GM18870 (cell line): ENCODE measurements at regions not wholly inside any gene's neighbourhood (a gene's known extent, or its start where the extent isn't known, plus 50 kb on each side); places are given as distances from the start of the nearest gene placed in this dataset.

Experiments
- ATAC-seq: cut with Tn5 transposase; IDR thresholded peaks from one replicate; pipeline ENCODE4 v1.9.1; 2021; ENCODE audit warnings: moderate library complexity; ENCODE audit not compliant: unreplicated experiment

DNA sequence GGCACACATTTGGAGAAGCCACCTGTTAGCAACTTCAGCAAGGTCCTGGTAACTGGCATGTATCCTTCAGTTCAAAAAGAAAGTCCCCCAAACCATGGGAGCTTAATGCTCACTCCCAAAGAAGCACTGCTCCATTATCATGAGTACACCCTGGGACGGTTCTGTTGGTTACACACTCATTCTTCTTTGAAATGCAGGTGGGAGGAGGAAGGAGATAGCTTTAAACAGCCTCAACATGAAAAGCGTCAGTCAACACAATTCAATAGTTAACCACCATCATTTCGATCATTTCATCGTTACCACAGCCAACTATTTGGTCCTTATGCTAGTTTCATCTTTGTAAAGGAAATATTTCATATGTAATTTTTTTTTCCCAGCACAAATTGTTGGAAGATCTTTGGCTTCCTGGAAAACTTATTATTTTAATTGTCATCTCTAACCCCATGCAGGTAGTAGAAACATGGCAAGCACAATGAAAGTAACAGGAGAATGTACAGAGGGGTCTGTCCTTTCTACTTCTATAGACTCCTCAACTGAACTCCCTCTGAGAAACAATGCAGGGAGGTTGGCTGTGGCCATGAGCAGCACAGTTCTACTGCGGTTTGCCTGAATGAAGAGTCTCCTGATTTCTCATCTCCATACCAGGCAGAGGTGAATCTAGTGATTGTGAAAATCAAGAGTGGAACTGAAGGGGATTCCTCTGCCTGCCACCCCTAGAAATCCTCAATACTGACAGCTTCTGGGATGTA lies 196.4 kb upstream of the FOXN3 start:
- ATAC-seq: no peak

DNA sequence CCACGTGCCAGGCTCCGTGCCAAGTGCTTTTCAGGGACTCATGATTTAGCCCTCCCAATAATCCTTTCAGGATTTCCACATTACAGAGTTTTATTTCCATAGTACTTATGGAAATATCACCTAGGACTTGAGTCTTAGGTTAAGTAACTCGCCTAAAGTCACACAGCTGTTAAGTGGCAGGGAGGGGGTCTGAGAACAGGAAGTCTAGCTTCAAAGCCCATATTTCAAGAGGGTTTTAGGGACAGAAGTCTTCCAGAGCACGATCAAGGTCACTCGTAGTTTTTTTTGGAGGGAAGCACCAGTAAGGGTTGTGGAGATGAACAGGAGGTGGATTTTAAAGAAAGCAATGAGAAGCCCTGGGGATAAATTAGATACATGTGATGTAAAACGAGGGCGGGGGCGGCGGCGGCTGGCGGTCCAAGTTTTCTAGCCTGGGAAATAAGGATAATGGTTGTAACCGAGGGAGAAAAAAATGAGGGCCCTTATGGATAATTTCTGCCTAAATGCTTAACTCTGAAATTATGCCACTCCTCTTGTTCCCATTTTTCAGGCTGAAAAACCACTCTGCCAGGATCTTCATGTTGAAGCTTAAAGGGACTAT lies 192.6 kb upstream of the FOXN3 start:
- no peak for ATAC-seq

DNA sequence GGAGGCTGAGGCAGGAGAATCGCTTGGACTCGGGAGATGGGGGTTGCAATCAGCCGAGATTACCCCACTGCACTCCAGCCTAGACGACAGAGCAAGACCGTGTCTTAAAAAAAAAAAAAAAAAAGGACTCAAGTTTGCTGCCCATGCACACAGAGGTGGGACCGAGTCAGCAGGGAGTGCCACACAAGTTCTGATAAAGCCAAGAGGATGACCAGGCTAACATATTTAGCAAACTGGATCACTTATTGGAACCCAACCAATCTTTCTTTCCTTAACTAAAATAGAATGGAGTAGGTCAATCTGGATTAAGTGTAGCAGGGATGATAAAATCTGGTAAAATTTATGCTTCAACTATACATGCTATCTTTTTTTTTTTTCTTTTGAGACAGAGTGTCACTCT lies 190.4 kb upstream of the FOXN3 start:
- no peak for ATAC-seq

DNA sequence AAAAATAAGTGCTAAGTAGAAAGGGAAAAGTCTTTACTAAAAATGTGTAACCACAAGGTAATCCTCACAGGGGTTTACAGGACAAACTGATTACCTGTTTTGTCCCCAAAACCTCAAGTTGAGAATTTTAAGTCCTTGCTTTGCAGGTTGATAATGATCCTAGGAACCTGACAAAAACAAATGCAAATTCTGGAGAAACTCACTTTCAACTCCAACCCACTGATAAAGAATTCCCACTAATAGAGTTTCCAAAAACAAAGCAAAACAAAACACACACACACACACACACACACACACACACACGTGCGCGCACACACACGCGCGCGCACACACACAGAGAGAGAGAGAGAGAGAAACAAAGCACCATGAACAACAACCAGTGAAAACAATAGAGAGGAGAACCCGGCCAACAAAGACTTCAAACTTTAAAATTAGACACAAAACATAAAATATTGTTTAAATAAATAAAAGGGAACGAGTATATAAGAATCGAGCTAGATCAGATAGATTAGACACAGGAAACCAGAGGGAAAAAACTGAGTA lies 187.0 kb upstream of the FOXN3 start:
- ATAC-seq: no peak

DNA sequence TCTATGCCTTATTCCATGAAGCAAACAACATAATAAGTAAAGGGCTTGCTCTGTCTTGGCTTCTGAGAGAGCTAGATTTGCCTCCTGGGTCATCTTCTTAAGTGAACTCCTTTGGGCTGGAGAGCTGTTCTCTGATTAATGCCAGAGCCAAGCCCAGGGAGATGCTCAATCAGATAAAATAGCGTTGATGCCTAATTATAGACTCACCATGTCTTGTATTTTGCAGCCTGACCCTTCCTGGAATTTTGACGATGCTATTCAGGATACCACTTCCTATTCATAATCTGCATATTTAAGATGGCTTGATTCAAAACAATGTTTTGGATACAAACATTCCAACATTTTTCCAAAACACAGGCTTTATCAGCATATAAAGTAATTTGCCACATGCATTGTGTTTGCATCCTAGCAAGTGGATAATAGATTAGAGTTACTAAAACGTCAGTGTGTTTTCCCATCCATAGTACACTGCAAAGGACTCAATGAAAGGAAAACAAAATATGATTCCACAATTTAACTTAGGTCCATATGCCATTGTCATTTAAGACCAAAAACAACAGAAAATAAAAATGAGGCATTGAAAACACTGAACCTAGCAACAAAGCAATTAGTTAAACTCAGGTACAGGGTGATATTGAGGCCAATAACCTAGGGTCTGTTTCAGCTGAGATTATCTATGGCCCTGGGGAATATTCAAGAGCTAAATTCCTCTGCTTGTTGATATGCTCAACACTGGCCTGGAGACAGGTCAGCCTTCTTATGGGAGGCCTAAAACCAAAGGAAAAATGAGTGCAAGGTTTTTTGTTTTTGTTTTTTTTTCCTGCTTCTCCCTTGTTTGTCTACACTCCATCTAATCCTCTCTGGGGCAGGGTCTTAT lies 184.2 kb upstream of the FOXN3 start:
- no peak for ATAC-seq

DNA sequence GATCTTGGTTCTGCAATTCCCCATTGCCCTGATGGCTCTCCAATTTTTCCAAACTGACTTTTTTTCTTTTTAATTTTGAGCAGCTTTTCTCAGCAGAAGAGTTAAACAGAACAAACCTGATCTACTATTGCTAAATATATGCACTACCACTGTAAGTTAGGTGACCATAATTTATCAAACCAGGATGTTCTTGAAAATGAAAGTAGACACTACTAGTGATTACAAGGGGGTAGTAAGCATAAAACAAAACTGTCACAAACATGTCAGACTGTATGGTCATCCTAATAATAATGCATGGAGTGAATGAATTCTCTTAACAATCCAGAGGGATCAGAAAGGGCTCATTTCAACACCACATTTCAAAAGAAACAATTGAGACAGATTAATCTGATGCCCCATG lies 183.0 kb upstream of the FOXN3 start:
- no peak for ATAC-seq

DNA sequence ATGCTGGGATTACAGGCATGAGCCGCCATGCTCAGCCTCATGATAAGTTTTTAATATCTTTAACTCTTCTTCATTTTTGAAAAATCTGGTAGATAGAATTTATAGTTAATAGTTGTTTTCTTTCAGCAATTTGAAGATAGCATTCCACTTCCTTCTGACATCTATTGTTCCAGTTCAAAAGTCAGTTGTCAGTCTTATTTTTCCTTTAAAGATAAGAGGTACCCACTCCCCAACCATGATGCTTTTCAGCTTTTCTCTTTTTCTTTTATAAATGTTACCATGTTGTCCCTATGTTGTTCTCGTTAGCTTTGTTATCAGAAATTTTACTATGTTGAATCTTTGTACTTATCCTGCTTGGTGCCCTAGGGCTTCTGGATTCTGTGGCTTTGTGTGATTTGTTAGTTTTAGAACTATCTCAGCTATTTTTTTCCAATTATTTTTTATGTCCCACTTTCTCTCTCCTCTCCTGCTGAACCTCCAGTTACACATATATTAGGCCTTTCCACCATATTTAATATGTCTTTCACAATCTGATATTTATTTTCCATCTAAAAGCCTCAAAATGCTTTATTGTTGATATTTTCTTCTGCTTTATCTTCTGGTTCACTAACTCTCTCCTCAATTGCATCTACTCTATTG lies 181.6 kb upstream of the FOXN3 start:
- ATAC-seq: no peak

DNA sequence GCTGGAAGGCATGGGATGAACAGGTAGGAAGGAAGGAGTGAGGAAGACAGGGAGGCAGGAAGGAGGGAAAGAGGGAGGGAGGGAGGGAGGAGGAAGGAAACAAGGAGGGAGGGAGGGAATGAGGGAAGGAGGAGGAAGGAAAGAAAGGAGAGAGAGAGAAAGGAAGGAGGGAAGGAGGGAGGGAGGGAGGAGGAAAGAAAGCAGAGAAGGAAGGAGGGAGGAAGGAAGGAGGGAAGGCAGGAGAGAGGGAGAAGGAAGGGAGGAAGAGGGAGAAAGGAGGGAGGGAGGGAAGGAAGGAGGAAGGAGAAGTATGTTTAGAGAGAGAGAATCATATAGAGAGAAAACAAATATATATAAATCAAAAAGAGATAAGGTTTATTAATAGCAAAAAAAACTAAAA lies 175.9 kb upstream of the FOXN3 start:
- no peak for ATAC-seq

DNA sequence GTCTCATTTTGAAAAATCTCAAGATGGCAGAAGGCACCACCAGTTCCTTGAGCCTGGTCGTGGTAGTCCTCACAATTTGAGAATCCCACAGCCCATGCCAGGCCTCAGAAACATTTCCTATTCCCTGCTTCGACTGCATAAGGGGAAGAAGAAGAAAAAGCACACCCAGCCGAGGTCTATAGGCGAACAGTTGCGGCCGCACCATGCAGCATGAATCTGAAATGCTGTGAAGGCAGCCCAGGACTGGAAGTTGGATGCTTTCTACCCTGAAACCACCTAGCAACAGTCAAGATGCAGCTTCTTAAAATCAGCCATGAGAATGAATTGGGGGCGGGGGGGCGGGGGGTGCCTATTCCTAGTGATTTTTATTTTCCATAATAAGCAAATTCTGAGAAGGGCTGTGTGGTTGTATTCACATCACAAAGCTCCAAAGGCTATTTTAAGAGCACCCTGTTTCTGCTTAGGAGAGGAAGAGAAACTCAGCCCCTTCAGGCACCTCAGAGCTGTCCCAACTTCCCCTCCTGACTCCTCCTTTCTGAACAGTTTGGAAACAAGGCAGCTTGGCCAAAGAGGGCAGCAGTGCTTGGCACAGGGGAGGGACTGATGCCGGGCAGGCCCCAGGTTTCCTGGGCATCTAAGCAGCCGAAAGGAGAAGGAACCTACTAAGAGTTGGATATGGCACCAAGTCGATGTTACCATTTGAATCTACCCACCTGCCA lies 172.5 kb upstream of the FOXN3 start:
- peak; percentile 67 for ATAC-seq

DNA sequence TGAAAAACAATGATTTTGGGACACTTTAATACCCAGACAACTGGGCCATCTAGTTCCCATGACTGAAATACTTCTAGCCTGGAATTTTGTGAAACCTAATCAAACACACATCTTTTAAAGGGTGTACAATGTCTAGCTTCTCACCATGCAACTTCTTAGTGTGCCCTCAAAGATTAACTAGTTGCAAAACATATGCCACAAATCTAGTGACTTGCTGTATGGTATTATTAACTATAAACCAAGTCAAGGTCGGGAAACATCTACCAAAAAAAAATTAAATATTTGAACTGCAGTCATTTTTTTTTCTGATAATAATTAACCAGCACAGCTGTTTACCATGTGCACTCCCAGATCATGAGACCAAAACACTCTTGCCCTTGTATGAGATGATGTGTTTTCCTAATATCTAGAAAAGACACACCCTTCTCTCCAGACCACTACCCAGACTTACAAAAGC lies 171.8 kb upstream of the FOXN3 start:
- peak; percentile 42 for ATAC-seq

DNA sequence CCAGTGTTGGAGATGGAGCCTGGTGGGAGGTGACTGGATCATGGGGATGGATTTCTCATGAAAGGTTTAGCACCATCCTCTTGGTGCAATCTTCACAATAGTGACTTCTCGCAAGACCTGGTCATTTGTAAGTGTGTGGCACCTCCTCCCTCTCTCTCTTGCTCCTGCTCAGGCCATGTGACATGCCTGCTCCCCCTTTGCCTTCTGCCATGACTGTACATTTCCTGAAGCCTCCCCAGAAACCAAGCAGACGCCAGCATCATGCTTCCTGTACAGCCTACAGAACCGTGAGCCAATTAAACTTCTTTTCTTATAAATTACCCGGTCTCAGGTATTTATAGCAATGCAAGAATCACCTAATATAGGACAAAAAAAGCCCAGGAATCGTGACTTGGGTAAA lies 171.0 kb upstream of the FOXN3 start:
- ATAC-seq: no peak

DNA sequence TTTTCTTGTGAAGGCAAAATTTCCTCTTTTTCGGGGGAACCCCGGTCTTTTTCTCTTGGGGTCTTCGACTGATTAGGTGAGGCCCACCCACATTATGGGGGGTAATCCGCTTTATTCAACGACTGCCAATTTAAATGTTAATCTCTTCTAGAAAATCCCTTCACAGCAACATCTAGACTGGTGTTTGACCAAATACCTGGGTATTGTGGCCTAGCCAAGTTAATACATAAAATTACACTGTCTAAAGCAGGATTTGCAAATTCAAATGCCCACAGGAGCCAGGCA lies 170.0 kb upstream of the FOXN3 start:
- no peak for ATAC-seq

DNA sequence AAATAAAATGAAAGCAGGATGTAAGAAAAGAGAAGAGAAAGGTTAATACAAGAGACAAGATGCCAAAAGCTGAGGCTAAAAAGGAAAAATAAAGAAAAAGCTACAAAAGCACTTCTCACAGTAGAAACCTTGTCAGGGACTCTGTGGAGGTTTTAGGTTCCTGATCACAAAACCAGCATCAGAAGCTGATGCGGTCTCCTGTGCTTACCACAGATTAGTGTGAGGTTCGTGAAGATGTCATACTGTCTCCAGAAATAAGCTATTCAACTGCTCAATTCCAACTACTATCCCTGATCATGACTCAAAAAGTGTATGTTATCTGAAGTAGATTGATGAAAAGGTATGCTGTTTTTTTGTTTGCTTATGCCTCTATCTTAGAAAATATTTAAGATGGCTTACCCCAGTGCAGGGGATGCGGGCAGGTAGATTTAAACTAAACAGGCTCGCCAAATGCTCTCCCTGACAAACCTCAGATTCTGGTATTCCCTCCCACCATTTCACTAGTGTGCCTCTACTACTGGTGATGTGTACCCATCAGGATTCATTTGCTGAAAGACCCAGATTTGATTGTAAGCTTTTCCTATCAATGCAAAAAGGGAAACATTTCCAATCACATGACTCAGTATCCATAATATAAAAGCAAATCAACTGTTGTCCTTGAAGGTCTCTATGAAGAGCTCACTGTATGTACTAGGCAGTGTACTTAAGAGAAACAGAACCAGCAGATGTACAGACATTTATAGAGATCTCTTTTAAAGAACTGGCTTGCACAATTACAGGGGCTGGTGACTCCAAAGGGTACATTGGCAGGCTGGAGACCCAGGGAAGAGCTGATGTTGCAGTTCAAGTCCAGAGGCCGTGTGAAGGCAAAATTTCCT lies 169.5 kb upstream of the FOXN3 start:
- no peak for ATAC-seq

DNA sequence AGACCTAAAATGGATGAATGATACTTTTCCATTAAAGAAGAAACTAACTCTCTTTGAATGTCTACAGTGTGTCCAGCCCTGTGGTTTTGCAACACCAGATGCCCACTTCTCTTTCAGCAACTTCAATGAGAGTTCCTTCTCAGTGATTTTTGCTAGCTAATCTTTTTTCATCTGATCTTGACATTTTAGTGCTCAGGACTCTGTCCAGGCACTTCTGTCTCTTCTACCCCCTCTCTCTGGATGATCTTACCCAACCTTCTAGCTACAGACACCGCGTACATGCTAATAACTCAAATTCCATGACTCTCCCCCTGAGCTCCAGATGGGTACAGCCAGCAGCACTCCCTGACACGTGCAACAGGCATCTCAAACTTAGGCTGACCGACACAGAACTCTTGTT lies 161.1 kb upstream of the FOXN3 start:
- no peak for ATAC-seq

DNA sequence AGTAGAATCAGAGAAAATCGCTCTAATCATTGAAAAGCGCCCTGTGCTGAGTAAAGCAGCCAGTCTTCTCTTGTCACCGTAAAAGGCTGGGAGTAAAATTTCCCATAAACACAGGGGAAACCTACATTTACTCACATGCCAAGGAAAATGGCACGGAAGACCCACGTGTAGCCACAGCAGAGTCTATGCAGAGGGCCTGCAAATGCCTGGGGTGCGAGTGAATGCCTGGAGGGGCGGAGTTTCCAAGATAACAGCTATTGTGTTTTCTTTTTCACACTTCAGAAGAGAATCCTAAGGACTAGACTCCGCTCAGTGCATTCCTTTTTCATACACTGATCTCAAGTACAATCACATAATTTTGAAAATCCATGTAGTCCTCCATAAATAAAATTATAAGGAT lies 159.9 kb upstream of the FOXN3 start:
- ATAC-seq: no peak

DNA sequence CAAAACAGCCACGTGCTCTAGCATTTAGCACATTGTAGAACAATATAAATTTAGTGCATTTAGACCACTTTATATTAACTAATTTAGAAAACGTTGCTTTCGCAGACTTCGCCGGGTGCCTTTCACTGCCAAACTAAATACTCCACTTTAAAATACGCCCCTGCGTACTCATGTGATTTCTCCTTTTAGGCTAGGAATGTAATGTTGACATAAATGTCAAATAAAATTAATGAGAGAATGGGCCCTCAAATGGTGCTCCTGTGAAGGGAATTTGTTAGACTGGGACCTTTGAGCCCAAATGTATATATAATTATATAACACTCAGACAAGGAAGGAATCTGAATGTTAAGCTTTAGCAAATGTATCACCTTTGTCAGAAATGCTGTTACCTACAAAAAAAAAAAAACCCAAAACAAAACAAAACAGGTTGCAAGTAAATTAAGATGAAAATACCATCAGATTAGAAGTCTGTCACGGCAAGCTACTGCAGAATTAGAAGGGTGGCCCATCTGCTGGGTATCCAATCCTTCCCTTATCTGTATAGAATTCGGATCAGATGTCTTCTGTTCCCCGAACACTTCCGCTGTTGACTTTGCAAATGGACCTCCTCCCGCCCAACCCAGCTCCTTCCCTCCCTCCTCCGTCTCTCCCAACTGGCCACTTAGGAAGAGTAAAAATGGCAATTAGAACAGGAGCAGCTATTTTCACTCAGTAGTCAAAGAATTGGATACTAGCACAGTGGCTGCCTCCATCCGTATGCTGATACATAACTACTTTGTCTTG lies 159.3 kb upstream of the FOXN3 start:
- ATAC-seq: no peak

DNA sequence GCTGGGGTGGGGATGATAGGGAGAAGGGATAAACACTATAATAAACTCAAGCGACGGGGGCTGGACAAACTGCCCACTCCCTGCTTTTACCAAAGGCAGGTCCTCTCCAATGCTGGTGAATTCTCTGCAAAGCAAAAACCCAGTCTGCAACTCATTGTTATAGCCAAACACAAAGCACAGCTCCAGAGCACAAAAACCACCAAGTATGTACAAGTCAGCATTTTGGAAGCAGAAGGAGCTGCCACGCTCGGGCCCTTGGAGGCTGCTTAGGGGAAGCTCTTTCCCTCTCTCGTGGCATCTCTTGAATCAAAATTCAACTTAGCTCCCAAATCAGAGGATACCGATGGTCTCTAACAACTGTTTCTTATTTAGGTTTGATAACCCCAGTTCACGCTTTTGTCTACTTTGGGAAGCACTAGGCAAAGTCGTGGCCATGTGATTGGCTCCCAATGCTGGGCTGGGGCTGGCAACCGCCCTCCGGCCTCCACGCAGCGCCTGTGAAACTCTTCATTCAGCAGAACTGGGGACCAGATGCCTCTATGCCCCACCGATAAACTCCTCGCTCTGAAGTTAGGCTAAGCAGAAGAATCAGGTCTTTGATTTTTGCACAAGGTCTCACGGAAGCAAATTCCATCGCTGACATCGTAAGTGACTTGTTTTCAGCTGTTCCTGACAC lies 158.5 kb upstream of the FOXN3 start:
- ATAC-seq: no peak

DNA sequence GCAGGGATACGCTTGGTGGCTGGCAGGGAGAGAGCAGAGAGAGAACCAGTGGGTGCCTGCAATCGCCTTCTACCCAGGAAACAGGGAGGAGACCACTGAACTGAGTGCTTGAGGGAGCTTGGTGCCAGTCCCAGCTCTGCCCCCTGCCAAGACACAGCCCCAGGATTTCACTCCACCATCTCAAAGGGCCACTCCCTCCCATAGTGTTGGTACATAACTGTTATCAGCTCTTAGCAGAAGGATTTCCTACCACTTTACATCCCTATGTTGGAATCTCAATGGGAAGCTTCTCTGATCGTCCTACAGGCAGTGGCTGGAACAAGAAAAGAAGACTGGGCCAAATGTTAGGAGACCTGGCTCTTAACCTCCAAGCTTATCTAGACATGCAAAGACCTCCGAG lies 157.4 kb upstream of the FOXN3 start:
- no peak for ATAC-seq

DNA sequence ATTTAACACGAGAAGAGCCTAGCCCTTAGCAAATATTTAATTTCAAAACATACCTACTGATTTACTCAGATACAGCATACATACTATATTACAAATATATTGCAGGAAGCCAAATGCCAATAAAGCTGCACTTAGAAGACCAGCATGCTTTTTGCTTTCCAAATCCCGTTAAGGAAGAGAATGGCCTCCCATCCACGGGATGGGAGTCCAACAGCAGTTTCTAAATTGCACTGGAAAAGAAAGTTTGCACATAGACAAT lies 156.3 kb upstream of the FOXN3 start:
- ATAC-seq: no peak
